Spleen (tissue), 7 donors: ENCODE measurements at regions not wholly inside any gene's neighbourhood (a gene's known extent, or its start where the extent isn't known, plus 50 kb on each side); places are given as distances from the start of the nearest gene placed in this dataset.

Experiments
- POLR2A ChIP-seq, 3 donors: fragments of 450-650 bp; IDR thresholded peaks; one replicate each; pipeline ENCODE4 v1.5.1; 2017; ENCODE audit warnings: antibody characterized with exemption in 3 of 3, mild to moderate bottlenecking in 1 of 3
- POLR2AphosphoS5 ChIP-seq, 3 donors: sonication (generic); formaldehyde crosslinking; IDR thresholded peaks; one replicate each; pipeline ENCODE4 v1.5.1; 2017; ENCODE audit warnings: antibody characterized with exemption in 3 of 3
- TF ChIP-seq, protein P1 (sequence below), 11 experiments: fragments of 200-600 bp in 7 of 11; fragments of 450-650 bp in 4 of 11; sonication (generic) in 4 of 11; IDR thresholded peaks in 8 of 11; conservative IDR thresholded peaks in 3 of 11; 1 replicate in 7 of 11; 2 replicates in 4 of 11; pipeline versions ENCODE4 v1.4.0 to v1.8.0; 2016 to 2021; ENCODE audit warnings: antibody characterized with exemption in 11 of 11, inconsistent platforms in 4 of 11, mild to moderate bottlenecking in 1 of 11
- donor health status: DM: no; HTN: no; CAD: no; lungs with moderate emphysema.
- donor health status: DM: no; HTN: no; CAD: no.
- donor health status: DM: no; HTN: no; CAD: no.

DNA sequence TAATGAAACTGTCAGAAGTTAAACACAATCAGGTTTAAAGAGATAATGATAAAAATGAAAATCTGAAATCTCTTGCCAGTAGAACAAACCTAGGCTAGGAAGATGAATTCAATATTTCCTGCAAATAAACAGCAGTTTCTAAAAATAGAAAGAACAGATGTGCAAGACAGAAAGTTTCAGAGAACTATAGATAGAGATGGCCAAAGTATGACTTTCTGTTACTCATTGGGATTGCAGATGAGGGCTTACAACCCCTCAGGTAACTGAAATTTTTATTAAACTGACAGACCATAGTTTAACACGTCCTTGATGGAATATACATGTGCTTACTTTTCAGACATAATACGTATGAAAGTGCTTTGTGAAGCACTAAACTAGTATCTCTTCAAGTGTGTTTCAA, 82.3 kb upstream of the PPARGC1A start:
- TF ChIP-seq, protein P1, sequence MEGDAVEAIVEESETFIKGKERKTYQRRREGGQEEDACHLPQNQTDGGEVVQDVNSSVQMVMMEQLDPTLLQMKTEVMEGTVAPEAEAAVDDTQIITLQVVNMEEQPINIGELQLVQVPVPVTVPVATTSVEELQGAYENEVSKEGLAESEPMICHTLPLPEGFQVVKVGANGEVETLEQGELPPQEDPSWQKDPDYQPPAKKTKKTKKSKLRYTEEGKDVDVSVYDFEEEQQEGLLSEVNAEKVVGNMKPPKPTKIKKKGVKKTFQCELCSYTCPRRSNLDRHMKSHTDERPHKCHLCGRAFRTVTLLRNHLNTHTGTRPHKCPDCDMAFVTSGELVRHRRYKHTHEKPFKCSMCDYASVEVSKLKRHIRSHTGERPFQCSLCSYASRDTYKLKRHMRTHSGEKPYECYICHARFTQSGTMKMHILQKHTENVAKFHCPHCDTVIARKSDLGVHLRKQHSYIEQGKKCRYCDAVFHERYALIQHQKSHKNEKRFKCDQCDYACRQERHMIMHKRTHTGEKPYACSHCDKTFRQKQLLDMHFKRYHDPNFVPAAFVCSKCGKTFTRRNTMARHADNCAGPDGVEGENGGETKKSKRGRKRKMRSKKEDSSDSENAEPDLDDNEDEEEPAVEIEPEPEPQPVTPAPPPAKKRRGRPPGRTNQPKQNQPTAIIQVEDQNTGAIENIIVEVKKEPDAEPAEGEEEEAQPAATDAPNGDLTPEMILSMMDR (IDR thresholded peaks at IDR 0.05 in 8 of 11, conservative IDR thresholded peaks at IDR 0.05 in 3 of 11) = no peak
- no peak for TF ChIP-seq POLR2A (IDR thresholded peaks at IDR 0.05)
- TF ChIP-seq POLR2AphosphoS5 (IDR thresholded peaks at IDR 0.05) = no peak
